ENCODE measurements at regions not wholly inside any gene's neighbourhood (a gene's known extent, or its start where the extent isn't known, plus 50 kb on each side); places are given as distances from the start of the nearest gene placed in this dataset.

- TF ChIP-seq CTCF (IDR thresholded peaks at IDR 0.05) (peak in 2 of 5 experiments; percentile 25 to 34), POLR2A (IDR thresholded peaks at IDR 0.05) (no peak), EP300 (IDR thresholded peaks at IDR 0.05; ENCODE audit: low read depth) (no peak)
These were observed 294.5 kb upstream of the NT5C1B start for GRCh38 chr2:18883616-18884456.
